UCSD-AML1 (cell line): ENCODE measurements at regions not wholly inside any gene's neighbourhood (a gene's known extent, or its start where the extent isn't known, plus 50 kb on each side); places are given as distances from the start of the nearest gene placed in this dataset.

Source experiments
- DNase-seq: peaks from one replicate; lab custom pipeline; 2025; ENCODE audit not compliant: unreplicated experiment; lab: John Stamatoyannopoulos, UW

GRCh38 chr13:26838821-26839220 lies 78.2 kb upstream of the GPR12 start:
- no peak for DNase-seq

- DNase-seq, result no peak
Observed at GRCh38 chr13:26837997-26838396, 77.4 kb upstream of the GPR12 start.

- DNase-seq, result no peak
Observed at GRCh38 chr13:26837102-26837501, 76.5 kb upstream of the GPR12 start.

- no peak for DNase-seq
Observed at GRCh38 chr13:26836626-26837025, 76.0 kb upstream of the GPR12 start.

GRCh38 chr13:26834646-26835045 lies 74.1 kb upstream of the GPR12 start:
- no peak for DNase-seq

- DNase-seq, result no peak
Observed at GRCh38 chr13:26831336-26831908, 70.8 kb upstream of the GPR12 start.

- no peak for DNase-seq
Observed at GRCh38 chr13:26829716-26830115, 69.1 kb upstream of the GPR12 start.

- DNase-seq, result no peak
Observed at GRCh38 chr13:26824581-26824980, 64.0 kb upstream of the GPR12 start.

- DNase-seq, result no peak
Observed at GRCh38 chr13:26822146-26822545, 61.6 kb upstream of the GPR12 start.

GRCh38 chr13:26821672-26822071 lies 61.1 kb upstream of the GPR12 start:
- no peak for DNase-seq

- DNase-seq, result no peak
Observed at GRCh38 chr13:26820871-26821270, 60.3 kb upstream of the GPR12 start.

- no peak for DNase-seq
Observed at GRCh38 chr13:26819046-26819445, 58.5 kb upstream of the GPR12 start.

- DNase-seq, result no peak
Observed at GRCh38 chr13:26816881-26817280, 56.3 kb upstream of the GPR12 start.

- DNase-seq, result no peak
Observed at GRCh38 chr13:26813980-26814348, 53.4 kb upstream of the GPR12 start.

- DNase-seq, result no peak
Observed at GRCh38 chr13:26813321-26813979, 52.9 kb upstream of the GPR12 start.

GRCh38 chr13:26811581-26811980 lies 51.0 kb upstream of the GPR12 start:
- no peak for DNase-seq
